ENCODE measurements at regions not wholly inside any gene's neighbourhood (a gene's known extent, or its start where the extent isn't known, plus 50 kb on each side); places are given as distances from the start of the nearest gene placed in this dataset.

- TF ChIP-seq CTCF (IDR thresholded peaks at IDR 0.05 in 2 of 3, conservative IDR thresholded peaks at IDR 0.05 in 1 of 3; ENCODE audit: borderline replicate concordance in 1 of 3, insufficient read depth in 1 of 3, low read depth in 2 of 3, low read length in 2 of 3) (no peak), POLR2A (IDR thresholded peaks at IDR 0.05; ENCODE audit: borderline replicate concordance, extremely low read depth, insufficient read depth, insufficient read length) (no peak), EZH2phosphoT487 (IDR thresholded peaks at IDR 0.05; ENCODE audit: borderline replicate concordance) (no peak), MAX (IDR thresholded peaks at IDR 0.05) (no peak), TCF7L2 (IDR thresholded peaks at IDR 0.05; ENCODE audit: borderline replicate concordance, extremely low read depth, insufficient read depth, insufficient read length) (no peak), EZH2 (IDR thresholded peaks at IDR 0.05) (no peak), REST (IDR thresholded peaks at IDR 0.05; ENCODE audit: low read depth) (no peak), ATF3 (IDR thresholded peaks at IDR 0.05) (no peak), ZFX (IDR thresholded peaks at IDR 0.05) (no peak), JUND (IDR thresholded peaks at IDR 0.05) (no peak)
Observed at GRCh38 chr6:15090145-15090579, 155.7 kb upstream of the JARID2 start.

All from HCT116 (cell line).